ENCODE measurements at regions not wholly inside any gene's neighbourhood (a gene's known extent, or its start where the extent isn't known, plus 50 kb on each side); places are given as distances from the start of the nearest gene placed in this dataset.

- TF ChIP-seq CTCF (IDR thresholded peaks at IDR 0.05 in 2 of 3, conservative IDR thresholded peaks at IDR 0.05 in 1 of 3; ENCODE audit: borderline replicate concordance in 1 of 3, insufficient read depth in 1 of 3, low read depth in 2 of 3, low read length in 2 of 3): no peak
- no peak for TF ChIP-seq REST (IDR thresholded peaks at IDR 0.05; ENCODE audit: low read depth)
- no peak for TF ChIP-seq POLR2A (IDR thresholded peaks at IDR 0.05; ENCODE audit: borderline replicate concordance, extremely low read depth, insufficient read depth, insufficient read length)
- TF ChIP-seq FOSL1 (IDR thresholded peaks at IDR 0.05; ENCODE audit: low read depth): no peak
These were observed 276.9 kb downstream of the SKAP2 start for GRCh38 chr7:26587536-26587935.
